ENCODE measurements at regions not wholly inside any gene's neighbourhood (a gene's known extent, or its start where the extent isn't known, plus 50 kb on each side); places are given as distances from the start of the nearest gene placed in this dataset.

DNA sequence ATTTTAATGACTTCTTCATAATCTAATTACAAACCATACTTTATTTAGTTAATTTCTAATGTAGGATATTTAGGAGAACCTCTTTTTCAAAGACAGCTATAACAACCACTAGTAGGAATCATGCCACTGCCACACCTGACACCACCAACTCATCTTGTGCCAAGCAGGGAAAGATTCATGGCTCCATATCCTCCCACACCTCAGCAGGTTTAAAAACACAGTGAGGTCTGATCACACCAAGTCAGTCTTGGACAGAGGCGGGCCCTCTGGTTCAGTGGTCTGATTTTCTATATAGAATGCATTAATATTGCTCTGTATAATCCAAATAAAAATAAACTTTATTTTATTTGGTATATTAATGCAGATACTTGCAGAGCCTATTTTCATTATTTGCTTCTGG, 227.7 kb upstream of the TTC29 start (continued):
- TF ChIP-seq POLR2AphosphoS2 (IDR thresholded peaks at IDR 0.05; ENCODE audit: low read length), result no peak
- no peak for TF ChIP-seq ZNF253 (CRISPR knock-in tag; conservative IDR thresholded peaks at IDR 0.05)
- no peak for TF ChIP-seq ZNF766 (CRISPR knock-in tag; conservative IDR thresholded peaks at IDR 0.05)
- no peak for TF ChIP-seq ZKSCAN8 (CRISPR knock-in tag; IDR thresholded peaks at IDR 0.05)
- TF ChIP-seq, protein P1, sequence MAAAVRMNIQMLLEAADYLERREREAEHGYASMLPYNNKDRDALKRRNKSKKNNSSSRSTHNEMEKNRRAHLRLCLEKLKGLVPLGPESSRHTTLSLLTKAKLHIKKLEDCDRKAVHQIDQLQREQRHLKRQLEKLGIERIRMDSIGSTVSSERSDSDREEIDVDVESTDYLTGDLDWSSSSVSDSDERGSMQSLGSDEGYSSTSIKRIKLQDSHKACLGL (CRISPR knock-in tag; IDR thresholded peaks at IDR 0.05; ENCODE audit: borderline replicate concordance, poor library complexity, severe bottlenecking), result no peak
- TF ChIP-seq ZNF232 (CRISPR knock-in tag; IDR thresholded peaks at IDR 0.05), result no peak
- TF ChIP-seq, protein P2, sequence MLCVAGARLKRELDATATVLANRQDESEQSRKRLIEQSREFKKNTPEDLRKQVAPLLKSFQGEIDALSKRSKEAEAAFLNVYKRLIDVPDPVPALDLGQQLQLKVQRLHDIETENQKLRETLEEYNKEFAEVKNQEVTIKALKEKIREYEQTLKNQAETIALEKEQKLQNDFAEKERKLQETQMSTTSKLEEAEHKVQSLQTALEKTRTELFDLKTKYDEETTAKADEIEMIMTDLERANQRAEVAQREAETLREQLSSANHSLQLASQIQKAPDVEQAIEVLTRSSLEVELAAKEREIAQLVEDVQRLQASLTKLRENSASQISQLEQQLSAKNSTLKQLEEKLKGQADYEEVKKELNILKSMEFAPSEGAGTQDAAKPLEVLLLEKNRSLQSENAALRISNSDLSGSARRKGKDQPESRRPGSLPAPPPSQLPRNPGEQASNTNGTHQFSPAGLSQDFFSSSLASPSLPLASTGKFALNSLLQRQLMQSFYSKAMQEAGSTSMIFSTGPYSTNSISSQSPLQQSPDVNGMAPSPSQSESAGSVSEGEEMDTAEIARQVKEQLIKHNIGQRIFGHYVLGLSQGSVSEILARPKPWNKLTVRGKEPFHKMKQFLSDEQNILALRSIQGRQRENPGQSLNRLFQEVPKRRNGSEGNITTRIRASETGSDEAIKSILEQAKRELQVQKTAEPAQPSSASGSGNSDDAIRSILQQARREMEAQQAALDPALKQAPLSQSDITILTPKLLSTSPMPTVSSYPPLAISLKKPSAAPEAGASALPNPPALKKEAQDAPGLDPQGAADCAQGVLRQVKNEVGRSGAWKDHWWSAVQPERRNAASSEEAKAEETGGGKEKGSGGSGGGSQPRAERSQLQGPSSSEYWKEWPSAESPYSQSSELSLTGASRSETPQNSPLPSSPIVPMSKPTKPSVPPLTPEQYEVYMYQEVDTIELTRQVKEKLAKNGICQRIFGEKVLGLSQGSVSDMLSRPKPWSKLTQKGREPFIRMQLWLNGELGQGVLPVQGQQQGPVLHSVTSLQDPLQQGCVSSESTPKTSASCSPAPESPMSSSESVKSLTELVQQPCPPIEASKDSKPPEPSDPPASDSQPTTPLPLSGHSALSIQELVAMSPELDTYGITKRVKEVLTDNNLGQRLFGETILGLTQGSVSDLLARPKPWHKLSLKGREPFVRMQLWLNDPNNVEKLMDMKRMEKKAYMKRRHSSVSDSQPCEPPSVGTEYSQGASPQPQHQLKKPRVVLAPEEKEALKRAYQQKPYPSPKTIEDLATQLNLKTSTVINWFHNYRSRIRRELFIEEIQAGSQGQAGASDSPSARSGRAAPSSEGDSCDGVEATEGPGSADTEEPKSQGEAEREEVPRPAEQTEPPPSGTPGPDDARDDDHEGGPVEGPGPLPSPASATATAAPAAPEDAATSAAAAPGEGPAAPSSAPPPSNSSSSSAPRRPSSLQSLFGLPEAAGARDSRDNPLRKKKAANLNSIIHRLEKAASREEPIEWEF (CRISPR knock-in tag; IDR thresholded peaks at IDR 0.05), result no peak
